ENCODE measurements at regions not wholly inside any gene's neighbourhood (a gene's known extent, or its start where the extent isn't known, plus 50 kb on each side); places are given as distances from the start of the nearest gene placed in this dataset.
"Not testable (repeated sequence)": the region's sequence is repeated elsewhere in the genome, so short reads cannot be mapped to it uniquely, and the experiment has no call there.

GRCh38 chr7:55698607-55699449, 126.5 kb upstream of the VOPP1 start:
- H3K9ac ChIP-seq (ENCODE audit: insufficient read depth, low read length); H3K27ac ChIP-seq (ENCODE audit: insufficient read depth, low read length); H3K79me2 ChIP-seq (ENCODE audit: control insufficient read depth, insufficient read depth, low read length); H3K4me3 ChIP-seq (replicated peaks in 1 of 4; ENCODE audit: control extremely low read depth in 1 of 4, insufficient read depth in 1 of 4, low read depth in 3 of 4, low read length in 4 of 4); H3K4me2 ChIP-seq (ENCODE audit: extremely low read depth, insufficient read depth, low read length); H3K4me1 ChIP-seq (ENCODE audit: control insufficient read depth, extremely low read depth, insufficient read depth, low read length); DNase-seq (ENCODE audit: low read depth in 2 of 2); H3K36me3 ChIP-seq (ENCODE audit: control insufficient read depth, insufficient read depth, low read length); H2AFZ ChIP-seq (ENCODE audit: low read length); H3K9me3 ChIP-seq (ENCODE audit: control insufficient read depth, insufficient read depth, low read depth, low read length); H3K27me3 ChIP-seq (ENCODE audit: control insufficient read depth, insufficient read depth, low read length); H4K20me1 ChIP-seq (ENCODE audit: control insufficient read depth, extremely low read depth, insufficient read depth, low read length): not testable (repeated sequence)

- H2AFZ ChIP-seq (ENCODE audit: low read length); H3K4me2 ChIP-seq (ENCODE audit: extremely low read depth, insufficient read depth, low read length); H3K36me3 ChIP-seq (ENCODE audit: control insufficient read depth, insufficient read depth, low read length); H3K9me3 ChIP-seq (ENCODE audit: control insufficient read depth, insufficient read depth, low read depth, low read length); H3K9ac ChIP-seq (ENCODE audit: insufficient read depth, low read length); H3K4me1 ChIP-seq (ENCODE audit: control insufficient read depth, extremely low read depth, insufficient read depth, low read length); H4K20me1 ChIP-seq (ENCODE audit: control insufficient read depth, extremely low read depth, insufficient read depth, low read length); H3K4me3 ChIP-seq (replicated peaks in 1 of 4; ENCODE audit: control extremely low read depth in 1 of 4, insufficient read depth in 1 of 4, low read depth in 3 of 4, low read length in 4 of 4); H3K27ac ChIP-seq (ENCODE audit: insufficient read depth, low read length); H3K27me3 ChIP-seq (ENCODE audit: control insufficient read depth, insufficient read depth, low read length); H3K79me2 ChIP-seq (ENCODE audit: control insufficient read depth, insufficient read depth, low read length): not testable (repeated sequence)
- DNase-seq (ENCODE audit: low read depth in 2 of 2) = peak; percentile 5 to 8
These were observed 123.8 kb upstream of the VOPP1 start for GRCh38 chr7:55695893-55696701.

GRCh38 chr7:55694484-55694883, 122.2 kb upstream of the VOPP1 start:
- not testable (repeated sequence) for H3K9ac ChIP-seq (ENCODE audit: insufficient read depth, low read length); H3K79me2 ChIP-seq (ENCODE audit: control insufficient read depth, insufficient read depth, low read length)

GRCh38 chr7:55688684-55689681, 116.7 kb upstream of the VOPP1 start:
- not testable (repeated sequence) for H3K9ac ChIP-seq (ENCODE audit: insufficient read depth, low read length); H3K27me3 ChIP-seq (ENCODE audit: control insufficient read depth, insufficient read depth, low read length); H3K9me3 ChIP-seq (ENCODE audit: control insufficient read depth, insufficient read depth, low read depth, low read length); H3K79me2 ChIP-seq (ENCODE audit: control insufficient read depth, insufficient read depth, low read length); H3K27ac ChIP-seq (ENCODE audit: insufficient read depth, low read length); H3K4me1 ChIP-seq (ENCODE audit: control insufficient read depth, extremely low read depth, insufficient read depth, low read length); H2AFZ ChIP-seq (ENCODE audit: low read length); H3K4me3 ChIP-seq (replicated peaks in 1 of 4; ENCODE audit: control extremely low read depth in 1 of 4, insufficient read depth in 1 of 4, low read depth in 3 of 4, low read length in 4 of 4); H3K4me2 ChIP-seq (ENCODE audit: extremely low read depth, insufficient read depth, low read length); H4K20me1 ChIP-seq (ENCODE audit: control insufficient read depth, extremely low read depth, insufficient read depth, low read length); H3K36me3 ChIP-seq (ENCODE audit: control insufficient read depth, insufficient read depth, low read length)
- peak; percentile 1 to 19 for DNase-seq (ENCODE audit: low read depth in 2 of 2)

More at GRCh38 chr7:55694484-55694883, 122.2 kb upstream of the VOPP1 start:
- not testable (repeated sequence) for H4K20me1 ChIP-seq (ENCODE audit: control insufficient read depth, extremely low read depth, insufficient read depth, low read length); DNase-seq (ENCODE audit: low read depth in 2 of 2); H3K4me2 ChIP-seq (ENCODE audit: extremely low read depth, insufficient read depth, low read length); H3K4me3 ChIP-seq (replicated peaks in 1 of 4; ENCODE audit: control extremely low read depth in 1 of 4, insufficient read depth in 1 of 4, low read depth in 3 of 4, low read length in 4 of 4); H2AFZ ChIP-seq (ENCODE audit: low read length); H3K27me3 ChIP-seq (ENCODE audit: control insufficient read depth, insufficient read depth, low read length); H3K4me1 ChIP-seq (ENCODE audit: control insufficient read depth, extremely low read depth, insufficient read depth, low read length); H3K9me3 ChIP-seq (ENCODE audit: control insufficient read depth, insufficient read depth, low read depth, low read length); H3K27ac ChIP-seq (ENCODE audit: insufficient read depth, low read length); H3K36me3 ChIP-seq (ENCODE audit: control insufficient read depth, insufficient read depth, low read length)

- H3K79me2 ChIP-seq (ENCODE audit: control insufficient read depth, insufficient read depth, low read length); H3K9me3 ChIP-seq (ENCODE audit: control insufficient read depth, insufficient read depth, low read depth, low read length); DNase-seq (ENCODE audit: low read depth in 2 of 2); H3K9ac ChIP-seq (ENCODE audit: insufficient read depth, low read length); H2AFZ ChIP-seq (ENCODE audit: low read length); H3K36me3 ChIP-seq (ENCODE audit: control insufficient read depth, insufficient read depth, low read length); H4K20me1 ChIP-seq (ENCODE audit: control insufficient read depth, extremely low read depth, insufficient read depth, low read length); H3K4me2 ChIP-seq (ENCODE audit: extremely low read depth, insufficient read depth, low read length); H3K4me1 ChIP-seq (ENCODE audit: control insufficient read depth, extremely low read depth, insufficient read depth, low read length); H3K27ac ChIP-seq (ENCODE audit: insufficient read depth, low read length); H3K27me3 ChIP-seq (ENCODE audit: control insufficient read depth, insufficient read depth, low read length); H3K4me3 ChIP-seq (replicated peaks in 1 of 4; ENCODE audit: control extremely low read depth in 1 of 4, insufficient read depth in 1 of 4, low read depth in 3 of 4, low read length in 4 of 4): not testable (repeated sequence)
These were observed 116.0 kb upstream of the VOPP1 start for GRCh38 chr7:55688261-55688660.

- not testable (repeated sequence) for H3K36me3 ChIP-seq (ENCODE audit: control insufficient read depth, insufficient read depth, low read length); H3K27me3 ChIP-seq (ENCODE audit: control insufficient read depth, insufficient read depth, low read length); H3K4me3 ChIP-seq (replicated peaks in 1 of 4; ENCODE audit: control extremely low read depth in 1 of 4, insufficient read depth in 1 of 4, low read depth in 3 of 4, low read length in 4 of 4); H3K4me1 ChIP-seq (ENCODE audit: control insufficient read depth, extremely low read depth, insufficient read depth, low read length); H3K9ac ChIP-seq (ENCODE audit: insufficient read depth, low read length); H3K79me2 ChIP-seq (ENCODE audit: control insufficient read depth, insufficient read depth, low read length); H4K20me1 ChIP-seq (ENCODE audit: control insufficient read depth, extremely low read depth, insufficient read depth, low read length); DNase-seq (ENCODE audit: low read depth in 2 of 2); H3K27ac ChIP-seq (ENCODE audit: insufficient read depth, low read length); H3K4me2 ChIP-seq (ENCODE audit: extremely low read depth, insufficient read depth, low read length); H3K9me3 ChIP-seq (ENCODE audit: control insufficient read depth, insufficient read depth, low read depth, low read length); H2AFZ ChIP-seq (ENCODE audit: low read length)
These were observed 115.0 kb upstream of the VOPP1 start for GRCh38 chr7:55687252-55687651.

Data from fibroblast of lung (primary cell).